Endodermal cell (in vitro differentiated cells): ENCODE measurements at regions not wholly inside any gene's neighbourhood (a gene's known extent, or its start where the extent isn't known, plus 50 kb on each side); places are given as distances from the start of the nearest gene placed in this dataset.

Experiments used
- DNase-seq: peaks from one replicate; pipeline ENCODE4 v3.0.0-alpha.2; 2017
- H3K27ac ChIP-seq: 2 replicates; pipeline ENCODE4 v1.5.1; 2013; ENCODE audit warnings: mild to moderate bottlenecking, low read depth, low read length, moderate library complexity
- H3K27me3 ChIP-seq: 2 replicates; pipeline ENCODE4 v1.6.1; 2013; ENCODE audit warnings: mild to moderate bottlenecking, low read length, moderate library complexity; ENCODE audit not compliant: insufficient read depth, control insufficient read depth, poor library complexity, severe bottlenecking
- H3K36me3 ChIP-seq: 2 replicates; pipeline ENCODE4 v1.7.0; 2013; ENCODE audit warnings: mild to moderate bottlenecking, low read length, moderate library complexity; ENCODE audit not compliant: control insufficient read depth, insufficient read depth
- H3K4me1 ChIP-seq: one replicate; pipeline ENCODE4 v1.7.0; 2013; ENCODE audit warnings: low read length; ENCODE audit not compliant: control insufficient read depth, insufficient read depth
- H3K4me3 ChIP-seq: 2 replicates; pipeline ENCODE4 v1.5.1; 2013; ENCODE audit warnings: mild to moderate bottlenecking, low read length, moderate library complexity
- H3K9ac ChIP-seq: 2 replicates; pipeline ENCODE4 v1.6.1; 2013; ENCODE audit warnings: mild to moderate bottlenecking, low read length, moderate library complexity; ENCODE audit not compliant: poor library complexity, severe bottlenecking; ENCODE audit errors: extremely low read depth
- H3K9me3 ChIP-seq: 2 replicates; pipeline ENCODE4 v1.6.1; 2013; ENCODE audit warnings: mild to moderate bottlenecking, low read length, moderate library complexity; ENCODE audit not compliant: control insufficient read depth
- H3K27ac Mint-ChIP-seq: 2 replicates; pipeline ENCODE4 v1.8.0; 2020; ENCODE audit warnings: mixed read lengths
- H3K27me3 Mint-ChIP-seq: 2 replicates; pipeline ENCODE4 v1.8.0; 2021; ENCODE audit warnings: mild to moderate bottlenecking, mixed read lengths; ENCODE audit not compliant: insufficient read depth
- H3K36me3 Mint-ChIP-seq: 2 replicates; pipeline ENCODE4 v1.8.0; 2020; ENCODE audit warnings: low read depth, mixed read lengths
- H3K4me1 Mint-ChIP-seq: 2 replicates; pipeline ENCODE4 v1.8.0; 2020; ENCODE audit warnings: mixed read lengths
- H3K4me3 Mint-ChIP-seq: 2 replicates; pipeline ENCODE4 v1.8.0; 2020; ENCODE audit warnings: mild to moderate bottlenecking, moderate library complexity, mixed read lengths
- H3K9me3 Mint-ChIP-seq: 2 replicates; pipeline ENCODE4 v1.8.0; 2020; ENCODE audit warnings: mild to moderate bottlenecking, mixed read lengths
- WGBS, 2 experiments: methylation state at CpG; one replicate each; pipeline versions ENCODE4 v1.1.5 to v1.1.7; 2013; ENCODE audit warnings: missing lambda C conversion rate in 2 of 2, mixed read lengths in 1 of 2; ENCODE audit not compliant: insufficient coverage in 1 of 2, insufficient read length in 1 of 2; 5-methylcytosine and 5-hydroxymethylcytosine counted together
- TF ChIP-seq, protein P1 (sequence below): fragments of 200-600 bp; sonication (generic); conservative IDR thresholded peaks from 2 replicates; pipeline ENCODE4 v1.5.0; 2021; ENCODE audit warnings: antibody characterized with exemption, mild to moderate bottlenecking

GRCh38 chr12:46888568-46888967 lies 62.8 kb upstream of the SLC38A4 start:
- Mint-ChIP-seq H3K27me3 (peaks cover 2% of the 10 kb centered on the region), H3K4me1 (no peaks in the 10 kb centered on the region), H3K36me3 (no peaks in the 10 kb centered on the region), H3K27ac (no peak overlapping the region), H3K9me3 (peaks cover 4% of the 10 kb centered on the region), H3K4me3 (no peak overlapping the region)
- H3K9me3 ChIP-seq, result no peaks in the 10 kb centered on the region
- no peak for DNase-seq
- H3K27ac ChIP-seq, result no peak overlapping the region
- H3K9ac ChIP-seq, result no peak overlapping the region
- WGBS, 2 experiments, result 84 to 92% methylated on average over 3 of the region's 3 CpGs
- H3K27me3 ChIP-seq, result peaks cover 15% of the 10 kb centered on the region
- no peak overlapping the region for H3K4me3 ChIP-seq
- no peaks in the 10 kb centered on the region for H3K36me3 ChIP-seq
- TF ChIP-seq, protein P1, sequence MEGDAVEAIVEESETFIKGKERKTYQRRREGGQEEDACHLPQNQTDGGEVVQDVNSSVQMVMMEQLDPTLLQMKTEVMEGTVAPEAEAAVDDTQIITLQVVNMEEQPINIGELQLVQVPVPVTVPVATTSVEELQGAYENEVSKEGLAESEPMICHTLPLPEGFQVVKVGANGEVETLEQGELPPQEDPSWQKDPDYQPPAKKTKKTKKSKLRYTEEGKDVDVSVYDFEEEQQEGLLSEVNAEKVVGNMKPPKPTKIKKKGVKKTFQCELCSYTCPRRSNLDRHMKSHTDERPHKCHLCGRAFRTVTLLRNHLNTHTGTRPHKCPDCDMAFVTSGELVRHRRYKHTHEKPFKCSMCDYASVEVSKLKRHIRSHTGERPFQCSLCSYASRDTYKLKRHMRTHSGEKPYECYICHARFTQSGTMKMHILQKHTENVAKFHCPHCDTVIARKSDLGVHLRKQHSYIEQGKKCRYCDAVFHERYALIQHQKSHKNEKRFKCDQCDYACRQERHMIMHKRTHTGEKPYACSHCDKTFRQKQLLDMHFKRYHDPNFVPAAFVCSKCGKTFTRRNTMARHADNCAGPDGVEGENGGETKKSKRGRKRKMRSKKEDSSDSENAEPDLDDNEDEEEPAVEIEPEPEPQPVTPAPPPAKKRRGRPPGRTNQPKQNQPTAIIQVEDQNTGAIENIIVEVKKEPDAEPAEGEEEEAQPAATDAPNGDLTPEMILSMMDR, result no peak
- no peaks in the 10 kb centered on the region for H3K4me1 ChIP-seq

DNA sequence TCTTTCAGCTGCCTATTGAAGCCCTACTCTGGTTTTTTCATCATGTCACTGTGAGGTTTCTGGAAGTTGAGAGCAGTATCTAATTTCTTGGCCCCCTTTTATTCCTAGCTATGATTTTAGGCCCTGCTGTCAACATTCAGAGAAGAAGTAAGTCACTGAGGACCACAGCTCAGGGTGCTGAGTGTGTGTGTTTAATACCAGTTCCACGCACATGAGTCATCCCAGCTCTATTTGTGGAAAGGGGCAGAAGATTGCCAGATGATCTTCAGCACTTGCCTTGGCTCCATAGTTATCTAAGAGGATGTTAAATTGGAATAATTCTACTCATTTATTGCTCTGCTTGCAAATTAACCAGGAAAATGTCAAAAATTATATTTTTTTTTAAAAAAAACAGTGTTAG lies 65.5 kb upstream of the SLC38A4 start:
- WGBS, 2 experiments, result 76 to 83% methylated on average over 1 of the region's 1 CpG
- no peaks in the 10 kb centered on the region for H3K9me3 ChIP-seq
- TF ChIP-seq, protein P1, result no peak
- H3K27me3 Mint-ChIP-seq, result peaks cover 2% of the 10 kb centered on the region
- H3K4me1 ChIP-seq, result no peaks in the 10 kb centered on the region
- no peak overlapping the region for H3K4me3 ChIP-seq
- no peak overlapping the region for H3K27ac Mint-ChIP-seq
- H3K4me3 Mint-ChIP-seq, result no peak overlapping the region
- DNase-seq, result no peak
- no peaks in the 10 kb centered on the region for H3K36me3 Mint-ChIP-seq
- no peak overlapping the region for H3K27ac ChIP-seq
- peaks cover 11% of the 10 kb centered on the region for H3K27me3 ChIP-seq
- peaks cover 4% of the 10 kb centered on the region for H3K9me3 Mint-ChIP-seq
- H3K9ac ChIP-seq, result no peak overlapping the region
- H3K4me1 Mint-ChIP-seq, result no peaks in the 10 kb centered on the region
- H3K36me3 ChIP-seq, result no peaks in the 10 kb centered on the region

DNA sequence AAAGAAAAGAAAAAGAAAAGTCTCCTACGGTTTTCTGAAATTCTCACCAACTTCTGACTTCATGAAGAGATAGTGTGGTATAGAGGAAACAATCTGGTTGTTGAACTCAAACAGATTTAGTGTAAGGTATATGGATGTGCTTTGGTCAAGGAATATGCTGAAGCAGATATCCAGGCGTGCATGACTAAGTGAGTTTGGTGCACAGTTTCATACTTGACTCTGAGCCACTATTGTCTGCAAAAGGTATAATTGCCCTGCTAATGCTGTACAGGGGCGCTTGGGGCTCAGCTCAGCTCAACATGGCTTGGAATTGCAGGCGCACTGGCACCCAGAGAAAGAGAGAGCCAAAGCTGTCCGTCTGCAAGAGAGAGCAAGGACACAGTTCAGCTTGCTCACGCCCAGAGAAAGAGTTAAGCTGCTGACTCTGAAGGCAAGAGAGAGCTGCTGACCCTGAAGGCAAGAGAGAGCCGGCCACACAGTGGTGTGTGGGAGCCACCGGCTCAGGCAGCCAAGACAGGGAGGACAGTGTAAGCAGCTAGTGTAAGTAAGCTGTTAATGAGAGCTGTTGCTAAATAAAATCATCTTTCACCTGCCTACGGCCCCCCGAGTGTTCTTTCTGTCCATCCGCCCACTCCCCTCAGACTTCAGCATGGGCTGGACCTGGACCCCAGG lies 66.4 kb upstream of the SLC38A4 start:
- H3K27ac ChIP-seq, result no peak overlapping the region
- TF ChIP-seq, protein P1, result no peak
- Mint-ChIP-seq H3K4me1 (no peaks in the 10 kb centered on the region), H3K27ac (no peak overlapping the region), H3K27me3 (peaks cover 2% of the 10 kb centered on the region), H3K36me3 (no peaks in the 10 kb centered on the region), H3K4me3 (no peak overlapping the region), H3K9me3 (peaks cover 4% of the 10 kb centered on the region)
- no peak overlapping the region for H3K9ac ChIP-seq
- no peaks in the 10 kb centered on the region for H3K36me3 ChIP-seq
- DNase-seq, result no peak
- H3K4me1 ChIP-seq, result no peaks in the 10 kb centered on the region
- no peaks in the 10 kb centered on the region for H3K9me3 ChIP-seq
- no peak overlapping the region for H3K4me3 ChIP-seq
- WGBS, 2 experiments, result 89 to 97% methylated on average over 7 to 11 of the region's 11 CpGs
- peaks cover 20% of the 10 kb centered on the region for H3K27me3 ChIP-seq
